GM12878 (cell line): ENCODE measurements at regions not wholly inside any gene's neighbourhood (a gene's known extent, or its start where the extent isn't known, plus 50 kb on each side); places are given as distances from the start of the nearest gene placed in this dataset.
"Not testable (repeated sequence)": the region's sequence is repeated elsewhere in the genome, so short reads cannot be mapped to it uniquely, and the experiment has no call there.

ENCODE experiments used
- ASH2L ChIP-seq: fragments of 300-600, 200-600 bp; sonication (generic); IDR thresholded peaks from 2 replicates; pipeline ENCODE4 v1.6.1; 2017; ENCODE audit warnings: low read depth, mild to moderate bottlenecking, borderline replicate concordance
- RAD21 ChIP-seq: IDR thresholded peaks from 2 replicates; pipeline ENCODE4 v1.6.1; 2011; ENCODE audit warnings: mild to moderate bottlenecking, low read depth, low read length, moderate library complexity; ENCODE audit not compliant: insufficient read depth
- SUZ12 ChIP-seq: fragments of 200-600 bp; sonication (generic); IDR thresholded peaks from one replicate; pipeline ENCODE4 v1.6.1; 2018; ENCODE audit warnings: antibody characterized with exemption, mild to moderate bottlenecking; ENCODE audit not compliant: unreplicated experiment
- TF ChIP-seq, protein P1 (sequence below): fragments of 450-650 bp; IDR thresholded peaks from 2 replicates; pipeline ENCODE4 v1.6.1; 2014; ENCODE audit warnings: mild to moderate bottlenecking
- TF ChIP-seq, protein P2 (sequence below): fragments of 450-650 bp; formaldehyde crosslinking; IDR thresholded peaks from 2 replicates; pipeline ENCODE4 v1.4.0; 2020; ENCODE audit warnings: mild to moderate bottlenecking, moderate library complexity

DNA sequence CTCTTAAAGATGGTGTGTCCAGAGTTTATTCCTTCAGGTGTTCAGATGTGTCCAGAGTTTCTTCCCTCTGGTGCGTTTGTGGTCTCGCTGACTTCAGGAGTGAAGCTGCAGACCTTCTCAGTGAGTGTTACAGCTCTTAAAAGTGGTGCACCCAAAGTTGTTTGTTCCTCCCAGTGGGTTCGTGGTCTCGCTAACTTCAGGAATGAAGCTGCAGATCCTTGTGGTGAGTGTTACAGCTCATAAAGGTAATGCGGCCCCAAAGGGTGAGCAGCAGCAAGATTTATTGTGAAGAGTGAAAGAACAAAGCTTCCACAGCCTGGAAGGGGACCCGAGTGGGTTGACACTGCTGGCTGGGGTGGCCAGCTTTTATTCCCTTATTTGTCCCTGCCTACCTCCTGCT lies 227.7 kb upstream of the DAB2 start:
- TF ChIP-seq, protein P1, sequence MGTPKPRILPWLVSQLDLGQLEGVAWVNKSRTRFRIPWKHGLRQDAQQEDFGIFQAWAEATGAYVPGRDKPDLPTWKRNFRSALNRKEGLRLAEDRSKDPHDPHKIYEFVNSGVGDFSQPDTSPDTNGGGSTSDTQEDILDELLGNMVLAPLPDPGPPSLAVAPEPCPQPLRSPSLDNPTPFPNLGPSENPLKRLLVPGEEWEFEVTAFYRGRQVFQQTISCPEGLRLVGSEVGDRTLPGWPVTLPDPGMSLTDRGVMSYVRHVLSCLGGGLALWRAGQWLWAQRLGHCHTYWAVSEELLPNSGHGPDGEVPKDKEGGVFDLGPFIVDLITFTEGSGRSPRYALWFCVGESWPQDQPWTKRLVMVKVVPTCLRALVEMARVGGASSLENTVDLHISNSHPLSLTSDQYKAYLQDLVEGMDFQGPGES: not testable (repeated sequence)
- TF ChIP-seq RAD21, SUZ12, ASH2L: not testable (repeated sequence)
- TF ChIP-seq, protein P2, sequence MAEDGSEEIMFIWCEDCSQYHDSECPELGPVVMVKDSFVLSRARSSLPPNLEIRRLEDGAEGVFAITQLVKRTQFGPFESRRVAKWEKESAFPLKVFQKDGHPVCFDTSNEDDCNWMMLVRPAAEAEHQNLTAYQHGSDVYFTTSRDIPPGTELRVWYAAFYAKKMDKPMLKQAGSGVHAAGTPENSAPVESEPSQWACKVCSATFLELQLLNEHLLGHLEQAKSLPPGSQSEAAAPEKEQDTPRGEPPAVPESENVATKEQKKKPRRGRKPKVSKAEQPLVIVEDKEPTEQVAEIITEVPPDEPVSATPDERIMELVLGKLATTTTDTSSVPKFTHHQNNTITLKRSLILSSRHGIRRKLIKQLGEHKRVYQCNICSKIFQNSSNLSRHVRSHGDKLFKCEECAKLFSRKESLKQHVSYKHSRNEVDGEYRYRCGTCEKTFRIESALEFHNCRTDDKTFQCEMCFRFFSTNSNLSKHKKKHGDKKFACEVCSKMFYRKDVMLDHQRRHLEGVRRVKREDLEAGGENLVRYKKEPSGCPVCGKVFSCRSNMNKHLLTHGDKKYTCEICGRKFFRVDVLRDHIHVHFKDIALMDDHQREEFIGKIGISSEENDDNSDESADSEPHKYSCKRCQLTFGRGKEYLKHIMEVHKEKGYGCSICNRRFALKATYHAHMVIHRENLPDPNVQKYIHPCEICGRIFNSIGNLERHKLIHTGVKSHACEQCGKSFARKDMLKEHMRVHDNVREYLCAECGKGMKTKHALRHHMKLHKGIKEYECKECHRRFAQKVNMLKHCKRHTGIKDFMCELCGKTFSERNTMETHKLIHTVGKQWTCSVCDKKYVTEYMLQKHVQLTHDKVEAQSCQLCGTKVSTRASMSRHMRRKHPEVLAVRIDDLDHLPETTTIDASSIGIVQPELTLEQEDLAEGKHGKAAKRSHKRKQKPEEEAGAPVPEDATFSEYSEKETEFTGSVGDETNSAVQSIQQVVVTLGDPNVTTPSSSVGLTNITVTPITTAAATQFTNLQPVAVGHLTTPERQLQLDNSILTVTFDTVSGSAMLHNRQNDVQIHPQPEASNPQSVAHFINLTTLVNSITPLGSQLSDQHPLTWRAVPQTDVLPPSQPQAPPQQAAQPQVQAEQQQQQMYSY: not testable (repeated sequence)
